Body of pancreas (tissue), 4 donors: ENCODE measurements at regions not wholly inside any gene's neighbourhood (a gene's known extent, or its start where the extent isn't known, plus 50 kb on each side); places are given as distances from the start of the nearest gene placed in this dataset.

Source experiments
- ATAC-seq: fragments of 150-250 bp; one replicate; pipeline ENCODE4 v1.9.1; 2016
- DNase-seq, 4 donors: peaks; one replicate each; pipeline ENCODE4 v3.0.0-alpha.2; 2019
- H3K27ac ChIP-seq, 4 donors: fragments of 200-600 bp; sonication (generic); 1 replicate in 3 of 4; 2 replicates in 1 of 4; pipeline versions ENCODE4 v1.5.1 to v1.6.1; 2016 to 2019; ENCODE audit warnings: mild to moderate bottlenecking in 1 of 4, mixed read lengths in 1 of 4, moderate library complexity in 1 of 4
- H3K27me3 ChIP-seq, 2 donors: fragments of 200-600 bp; sonication (generic); one replicate each; pipeline ENCODE4 v1.6.0; 2016; ENCODE audit warnings: mild to moderate bottlenecking in 1 of 2
- H3K36me3 ChIP-seq, 2 donors: fragments of 200-600 bp; sonication (generic); replicated peaks in 1 of 2; 2 replicates each; pipeline ENCODE4 v1.5.1; 2016; ENCODE audit warnings: low read depth in 2 of 2; ENCODE audit not compliant: insufficient read depth in 1 of 2
- H3K4me1 ChIP-seq: fragments of 200-600 bp; sonication (generic); one replicate; pipeline ENCODE4 v1.6.0; 2016
- H3K4me3 ChIP-seq, 2 donors: fragments of 200-600 bp; sonication (generic); 1 replicate in 1 of 2; 2 replicates in 1 of 2; pipeline ENCODE4 v1.5.1; 2016 to 2019
- H3K9me3 ChIP-seq, 3 donors: fragments of 200-600 bp; sonication (generic); 1 replicate in 2 of 3; 2 replicates in 1 of 3; pipeline ENCODE4 v1.5.1; 2016
- POLR2A ChIP-seq, 3 donors: fragments of 450-650 bp; IDR thresholded peaks; one replicate each; pipeline ENCODE4 v1.6.1; 2016; ENCODE audit warnings: antibody characterized with exemption in 3 of 3, mild to moderate bottlenecking in 2 of 3
- WGBS, 2 donors: methylation state at CpG; one replicate each; pipeline ENCODE4 v1.1.5; 2017; 5-methylcytosine and 5-hydroxymethylcytosine counted together
- intact Hi-C: fragments of 100-400 bp; cut with DNase I; formaldehyde crosslinking; loops from one replicate; pipeline ENCODE4 v1.15.1; 2023
- TF ChIP-seq, protein P1 (sequence below), 7 experiments: fragments of 450-650 bp in 4 of 7; fragments of 200-600 bp in 3 of 7; sonication (generic) in 3 of 7; IDR thresholded peaks; one replicate each; pipeline ENCODE4 v1.5.1; 2016 to 2019; ENCODE audit warnings: antibody characterized with exemption in 7 of 7

DNA sequence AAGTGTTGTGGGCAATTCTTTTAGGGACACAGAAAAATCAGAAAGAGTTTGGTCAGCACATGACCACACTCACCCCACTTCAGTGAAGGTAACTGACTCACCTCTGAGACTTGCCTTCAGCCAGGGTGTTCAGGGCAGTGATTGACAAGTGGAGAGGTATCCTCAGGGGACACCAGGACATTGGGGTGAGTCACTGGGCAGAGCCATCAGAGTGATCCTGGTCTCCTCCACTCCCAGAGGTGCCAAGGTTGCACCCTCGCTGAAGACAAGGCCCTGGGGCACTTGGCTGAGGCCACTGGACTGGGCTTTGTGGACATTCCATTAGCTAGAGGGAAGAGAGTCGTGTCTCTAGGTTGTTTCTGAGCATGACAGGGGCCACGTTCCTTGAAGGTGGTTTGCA lies 113.4 kb downstream of the GADD45G start:
- no peaks in the 10 kb centered on the region for H3K9me3 ChIP-seq
- intact Hi-C loops, result no loop called here
- no peaks in the 10 kb centered on the region for H3K4me1 ChIP-seq

DNA sequence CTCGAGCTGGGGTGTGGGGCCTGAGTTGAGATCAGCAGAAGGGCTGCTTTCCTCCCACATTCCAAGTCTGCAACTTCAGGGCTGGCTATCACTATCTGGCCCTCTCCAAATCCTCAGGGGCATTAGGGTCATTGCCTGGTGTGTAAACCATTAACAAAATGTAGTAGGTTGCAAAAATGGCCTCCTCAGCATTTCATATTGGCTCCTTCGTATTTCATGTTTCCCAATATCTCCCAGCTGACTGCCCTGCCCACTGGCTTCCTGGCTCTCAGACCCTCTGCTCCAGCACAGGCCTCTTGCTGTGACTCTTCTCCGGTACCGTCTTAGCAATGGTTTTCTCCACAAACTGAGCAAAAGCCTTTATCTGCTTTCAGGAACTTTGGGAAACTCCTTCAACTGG lies 113.8 kb downstream of the GADD45G start:
- intact Hi-C loops, result no loop called here
- 85 to 87% methylated on average over 4 of the region's 4 CpGs for WGBS, 2 donors
- DNase-seq (no peak), ATAC-seq (peak; percentile 42)
- Histone ChIP-seq H3K36me3 (no peaks in the 10 kb centered on the region), H3K27me3 (no peaks in the 10 kb centered on the region), H3K9me3 (no peaks in the 10 kb centered on the region), H3K27ac (no peak overlapping the region), H3K4me1 (no peaks in the 10 kb centered on the region), H3K4me3 (no peak overlapping the region)
- TF ChIP-seq, protein P1, sequence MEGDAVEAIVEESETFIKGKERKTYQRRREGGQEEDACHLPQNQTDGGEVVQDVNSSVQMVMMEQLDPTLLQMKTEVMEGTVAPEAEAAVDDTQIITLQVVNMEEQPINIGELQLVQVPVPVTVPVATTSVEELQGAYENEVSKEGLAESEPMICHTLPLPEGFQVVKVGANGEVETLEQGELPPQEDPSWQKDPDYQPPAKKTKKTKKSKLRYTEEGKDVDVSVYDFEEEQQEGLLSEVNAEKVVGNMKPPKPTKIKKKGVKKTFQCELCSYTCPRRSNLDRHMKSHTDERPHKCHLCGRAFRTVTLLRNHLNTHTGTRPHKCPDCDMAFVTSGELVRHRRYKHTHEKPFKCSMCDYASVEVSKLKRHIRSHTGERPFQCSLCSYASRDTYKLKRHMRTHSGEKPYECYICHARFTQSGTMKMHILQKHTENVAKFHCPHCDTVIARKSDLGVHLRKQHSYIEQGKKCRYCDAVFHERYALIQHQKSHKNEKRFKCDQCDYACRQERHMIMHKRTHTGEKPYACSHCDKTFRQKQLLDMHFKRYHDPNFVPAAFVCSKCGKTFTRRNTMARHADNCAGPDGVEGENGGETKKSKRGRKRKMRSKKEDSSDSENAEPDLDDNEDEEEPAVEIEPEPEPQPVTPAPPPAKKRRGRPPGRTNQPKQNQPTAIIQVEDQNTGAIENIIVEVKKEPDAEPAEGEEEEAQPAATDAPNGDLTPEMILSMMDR (IDR thresholded peaks at IDR 0.05), result no peak
- no peak for TF ChIP-seq POLR2A (IDR thresholded peaks at IDR 0.05)

More for the DNA sequence above, 113.4 kb downstream of the GADD45G start:
- no peak for ATAC-seq
- Histone ChIP-seq H3K36me3 (no peaks in the 10 kb centered on the region), H3K4me3 (no peak overlapping the region), H3K27ac (no peak overlapping the region), H3K27me3 (no peaks in the 10 kb centered on the region)
- no peak for TF ChIP-seq POLR2A (IDR thresholded peaks at IDR 0.05)
- TF ChIP-seq, protein P1 (IDR thresholded peaks at IDR 0.05), result no peak
- DNase-seq, result no peak
- WGBS, 2 donors, result 75 to 79% methylated on average over 1 to 3 of the region's 3 CpGs

DNA sequence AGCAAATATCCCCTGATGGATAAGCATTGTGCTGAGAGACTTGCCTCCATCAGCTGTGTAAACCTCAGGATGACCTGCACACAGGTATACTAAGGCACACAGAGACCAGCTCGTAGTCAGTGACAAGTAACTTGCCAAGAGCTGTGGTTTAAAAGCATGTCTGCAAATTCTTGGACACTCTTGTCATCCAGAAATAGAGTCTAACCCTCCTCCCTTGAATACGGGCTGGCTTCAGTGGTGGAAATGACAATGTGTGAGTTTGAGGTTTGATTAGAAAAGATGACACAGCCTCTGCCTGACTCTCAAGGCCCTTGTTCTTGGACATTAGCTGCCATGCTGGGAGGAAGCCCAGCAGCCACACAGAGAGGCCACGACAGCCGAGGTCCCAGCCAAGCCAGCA lies 114.4 kb downstream of the GADD45G start:
- intact Hi-C loops, result no loop called here
- WGBS, 2 donors, result 88 to 92% methylated on average over 2 to 4 of the region's 4 CpGs

DNA sequence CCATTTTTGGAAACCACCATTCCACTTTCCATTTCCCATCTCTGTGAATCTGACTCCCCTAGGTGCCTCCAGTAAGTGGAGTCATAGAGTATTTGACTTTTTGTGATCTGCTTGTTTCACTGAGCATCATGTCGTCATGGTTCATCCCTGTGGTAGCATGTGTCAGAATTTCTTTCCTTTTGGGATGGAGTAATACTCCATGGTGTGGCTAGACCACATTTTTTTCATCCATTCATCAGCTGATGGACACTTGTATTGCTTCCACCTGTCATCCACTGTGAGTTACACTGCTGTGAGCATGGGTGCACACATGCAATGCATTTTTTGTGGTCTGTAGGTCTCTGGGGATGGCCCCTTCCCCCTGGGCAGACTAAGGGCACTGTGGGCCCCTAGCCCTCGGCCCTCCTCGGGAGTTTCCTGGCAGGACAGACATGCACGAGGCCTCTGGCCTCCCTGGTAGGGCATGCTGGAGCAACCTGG lies 115.9 kb downstream of the GADD45G start:
- H3K9me3 ChIP-seq, result no peaks in the 10 kb centered on the region
- no peak overlapping the region for H3K4me3 ChIP-seq
- ATAC-seq (no peak), DNase-seq (no peak)
- intact Hi-C loops, result no loop called here
- 68 to 82% methylated on average over 1 to 4 of the region's 4 CpGs for WGBS, 2 donors
- H3K36me3 ChIP-seq, result no peaks in the 10 kb centered on the region
- H3K27me3 ChIP-seq, result no peaks in the 10 kb centered on the region
- TF ChIP-seq, protein P1 (IDR thresholded peaks at IDR 0.05), result no peak
- no peak for TF ChIP-seq POLR2A (IDR thresholded peaks at IDR 0.05)
- no peak overlapping the region for H3K27ac ChIP-seq
- H3K4me1 ChIP-seq, result no peaks in the 10 kb centered on the region

More for the DNA sequence above, 114.4 kb downstream of the GADD45G start:
- H3K4me1 ChIP-seq, result no peaks in the 10 kb centered on the region
- no peaks in the 10 kb centered on the region for H3K27me3 ChIP-seq
- ATAC-seq (no peak), DNase-seq (no peak)
- H3K27ac ChIP-seq, result no peak overlapping the region
- no peak overlapping the region for H3K4me3 ChIP-seq
- no peaks in the 10 kb centered on the region for H3K9me3 ChIP-seq
- H3K36me3 ChIP-seq, result no peaks in the 10 kb centered on the region
- TF ChIP-seq POLR2A (IDR thresholded peaks at IDR 0.05), result no peak

DNA sequence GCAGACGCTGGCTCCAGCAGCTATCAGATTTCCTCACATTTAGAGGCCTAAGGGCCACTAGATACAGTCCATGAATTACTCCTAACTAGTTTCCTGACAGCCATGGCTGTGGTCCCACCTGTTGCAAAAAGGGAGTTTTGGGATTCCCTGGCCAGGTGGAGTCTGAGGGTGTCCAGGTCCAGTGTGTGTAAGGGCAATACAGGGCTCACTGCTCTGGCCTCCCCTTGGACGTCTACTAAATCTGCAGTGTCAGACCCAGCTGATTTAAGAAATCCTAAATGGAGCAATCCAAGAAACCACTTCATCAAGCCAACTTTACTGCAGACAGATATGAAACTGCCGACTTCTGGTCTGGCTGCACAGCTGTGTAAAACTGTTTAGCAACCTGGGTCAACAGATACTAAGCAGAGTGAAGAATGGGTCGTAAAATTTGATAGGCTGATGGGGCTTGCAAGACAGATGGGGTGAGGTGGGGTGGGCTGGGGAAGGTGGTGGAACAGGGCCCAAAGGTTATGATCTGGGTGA lies 116.4 kb downstream of the GADD45G start:
- Histone ChIP-seq H3K36me3 (no peaks in the 10 kb centered on the region), H3K9me3 (no peaks in the 10 kb centered on the region), H3K27me3 (no peaks in the 10 kb centered on the region), H3K4me1 (no peaks in the 10 kb centered on the region), H3K27ac (no peak overlapping the region), H3K4me3 (no peak overlapping the region)
- intact Hi-C loops, result no loop called here
- DNase-seq, result no peak
- TF ChIP-seq POLR2A (IDR thresholded peaks at IDR 0.05), result no peak
- TF ChIP-seq, protein P1 (IDR thresholded peaks at IDR 0.05), result no peak
- 44 to 71% methylated on average over 3 to 4 of the region's 4 CpGs for WGBS, 2 donors
- no peak for ATAC-seq
